PC-9 (cell line): ENCODE measurements at regions not wholly inside any gene's neighbourhood (a gene's known extent, or its start where the extent isn't known, plus 50 kb on each side); places are given as distances from the start of the nearest gene placed in this dataset.

ENCODE experiments used
- BruUV-seq: library from RNA; stranded (reverse); fragments of 400-500 nt; replicated peaks from 2 replicates; lab custom pipeline; 2021; lab: Mats Ljungman, UMichigan
- CTCF ChIA-PET: fragments of 300-600 bp; sonication (Branson Sonifier 250); formaldehyde crosslinking; loops from one replicate; lab custom pipeline; 2022; ENCODE audit warnings: antibody characterized with exemption; lab: Charles Lee
- POLR2A ChIA-PET: fragments of 300-600 bp; sonication (Branson Sonifier 250); formaldehyde crosslinking; loops from one replicate; lab custom pipeline; 2022; ENCODE audit warnings: antibody characterized with exemption; ENCODE audit not compliant: unreplicated experiment; lab: Charles Lee
- DNase-seq, 2 experiments: peaks; one replicate each; pipeline versions ENCODE4 v3.0.0 to v3.0.0-alpha.2; 2015 to 2022; ENCODE audit warnings: mixed read lengths in 1 of 2
- H2AFZ ChIP-seq: fragments of 200-600 bp; sonication (generic); 2 replicates; pipeline ENCODE4 v1.8.1; 2017; ENCODE audit warnings: antibody characterized with exemption
- H3F3A ChIP-seq: fragments of 200-600 bp; sonication (generic); 2 replicates; pipeline ENCODE4 v1.8.1; 2017; ENCODE audit warnings: antibody characterized with exemption, mild to moderate bottlenecking, low read depth; ENCODE audit not compliant: insufficient read depth
- H3K27ac ChIP-seq: fragments of 200-600 bp; sonication (generic); 2 replicates; pipeline ENCODE4 v1.6.1; 2016; ENCODE audit warnings: mixed run types
- H3K27me3 ChIP-seq: fragments of 200-600 bp; sonication (generic); 2 replicates; pipeline ENCODE4 v1.6.1; 2016; ENCODE audit warnings: low read depth, mixed run types; ENCODE audit not compliant: insufficient read depth
- H3K36me3 ChIP-seq: fragments of 200-600 bp; sonication (generic); 2 replicates; pipeline ENCODE4 v1.6.1; 2016; ENCODE audit warnings: low read depth, mixed run types
- H3K4me1 ChIP-seq: fragments of 200-600 bp; sonication (generic); replicated peaks from 2 replicates; pipeline ENCODE4 v1.6.1; 2016; ENCODE audit warnings: mixed run types; ENCODE audit not compliant: insufficient read depth
- H3K4me2 ChIP-seq: fragments of 200-600 bp; sonication (generic); 2 replicates; pipeline ENCODE4 v1.6.1; 2017; ENCODE audit warnings: mixed run types
- H3K4me3 ChIP-seq: fragments of 200-600 bp; sonication (generic); 2 replicates; pipeline ENCODE4 v1.6.1; 2016; ENCODE audit warnings: mixed run types
- H3K79me2 ChIP-seq: fragments of 200-600 bp; sonication (generic); 2 replicates; pipeline ENCODE4 v1.6.1; 2017; ENCODE audit warnings: low read depth, mixed run types
- H3K9me2 ChIP-seq: fragments of 200-600 bp; sonication (generic); 2 replicates; pipeline ENCODE4 v1.8.1; 2017; ENCODE audit warnings: mild to moderate bottlenecking; ENCODE audit not compliant: insufficient read depth
- H3K9me3 ChIP-seq: fragments of 200-600 bp; sonication (generic); 2 replicates; pipeline ENCODE4 v1.8.1; 2016; ENCODE audit warnings: low read depth; ENCODE audit not compliant: insufficient read depth
- H4K20me1 ChIP-seq: fragments of 200-600 bp; sonication (generic); 2 replicates; pipeline ENCODE4 v1.8.1; 2017; ENCODE audit not compliant: insufficient read depth
- EZH2 ChIP-seq: fragments of 200-600 bp; sonication (generic); IDR thresholded peaks from 2 replicates; pipeline ENCODE4 v1.8.0; 2017; ENCODE audit warnings: antibody characterized with exemption, low read depth
- intact Hi-C: fragments of 100-400 bp; cut with micrococcal nuclease; formaldehyde crosslinking; loops from one replicate; pipeline ENCODE4 v1.10.0; 2022; ENCODE audit not compliant: unreplicated experiment
- TF ChIP-seq, protein P1 (sequence below): fragments of 200-600 bp; sonication (generic); conservative IDR thresholded peaks from 2 replicates; pipeline ENCODE4 v1.6.1; 2017; ENCODE audit warnings: mixed run types, antibody characterized with exemption, mild to moderate bottlenecking, moderate library complexity

DNA sequence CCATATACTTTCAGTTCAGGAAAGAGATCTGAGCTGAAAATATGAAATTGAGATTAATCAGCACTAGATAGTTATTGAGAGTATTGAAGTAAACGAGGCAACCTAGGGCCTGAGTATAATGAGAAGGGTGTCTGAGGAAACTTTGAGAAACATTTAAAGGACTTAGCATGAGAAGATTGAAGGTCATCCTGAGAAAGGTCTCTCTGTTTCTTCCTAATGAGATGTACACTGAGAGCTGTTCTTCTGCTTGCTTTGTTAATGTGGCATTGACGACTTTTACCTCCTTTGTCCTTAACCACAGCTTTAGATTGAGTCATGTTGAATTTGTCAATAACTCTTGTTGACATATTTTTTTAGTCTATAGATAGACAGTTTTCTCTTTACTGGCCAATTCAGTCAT, 145.1 kb upstream of the ACTBL2 start:
- BruUV-seq, result no TSS peak
- Histone ChIP-seq H3K4me1 (no peaks in the 10 kb centered on the region), H3K79me2 (no peaks in the 10 kb centered on the region), H2AFZ (no peak overlapping the region), H3K27ac (no peak overlapping the region), H3K4me3 (no peak overlapping the region), H3K9me2 (0 out of 2 replicates have a peak, but pooled peaks cover 5% of the 10 kb centered on the region), H3K9me3 (peaks cover 4% of the 10 kb centered on the region; the same call in 1 of the 2 replicates), H3K4me2 (no peak overlapping the region), H3K27me3 (no peaks in the 10 kb centered on the region), H3F3A (no peaks in the 10 kb centered on the region), H4K20me1 (no peaks in the 10 kb centered on the region), H3K36me3 (no peaks in the 10 kb centered on the region)
- CTCF ChIA-PET, result no interaction called here
- no peak for TF ChIP-seq EZH2
- TF ChIP-seq, protein P1, sequence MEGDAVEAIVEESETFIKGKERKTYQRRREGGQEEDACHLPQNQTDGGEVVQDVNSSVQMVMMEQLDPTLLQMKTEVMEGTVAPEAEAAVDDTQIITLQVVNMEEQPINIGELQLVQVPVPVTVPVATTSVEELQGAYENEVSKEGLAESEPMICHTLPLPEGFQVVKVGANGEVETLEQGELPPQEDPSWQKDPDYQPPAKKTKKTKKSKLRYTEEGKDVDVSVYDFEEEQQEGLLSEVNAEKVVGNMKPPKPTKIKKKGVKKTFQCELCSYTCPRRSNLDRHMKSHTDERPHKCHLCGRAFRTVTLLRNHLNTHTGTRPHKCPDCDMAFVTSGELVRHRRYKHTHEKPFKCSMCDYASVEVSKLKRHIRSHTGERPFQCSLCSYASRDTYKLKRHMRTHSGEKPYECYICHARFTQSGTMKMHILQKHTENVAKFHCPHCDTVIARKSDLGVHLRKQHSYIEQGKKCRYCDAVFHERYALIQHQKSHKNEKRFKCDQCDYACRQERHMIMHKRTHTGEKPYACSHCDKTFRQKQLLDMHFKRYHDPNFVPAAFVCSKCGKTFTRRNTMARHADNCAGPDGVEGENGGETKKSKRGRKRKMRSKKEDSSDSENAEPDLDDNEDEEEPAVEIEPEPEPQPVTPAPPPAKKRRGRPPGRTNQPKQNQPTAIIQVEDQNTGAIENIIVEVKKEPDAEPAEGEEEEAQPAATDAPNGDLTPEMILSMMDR, result no peak
- POLR2A ChIA-PET, result interaction anchor here (0.7 kb wide), 1 partner anchor 237 kb away, joined by 3 read pairs; no protein-coding TSS in a partner anchor
- intact Hi-C loops, result no loop called here
- DNase-seq, result no peak

DNA sequence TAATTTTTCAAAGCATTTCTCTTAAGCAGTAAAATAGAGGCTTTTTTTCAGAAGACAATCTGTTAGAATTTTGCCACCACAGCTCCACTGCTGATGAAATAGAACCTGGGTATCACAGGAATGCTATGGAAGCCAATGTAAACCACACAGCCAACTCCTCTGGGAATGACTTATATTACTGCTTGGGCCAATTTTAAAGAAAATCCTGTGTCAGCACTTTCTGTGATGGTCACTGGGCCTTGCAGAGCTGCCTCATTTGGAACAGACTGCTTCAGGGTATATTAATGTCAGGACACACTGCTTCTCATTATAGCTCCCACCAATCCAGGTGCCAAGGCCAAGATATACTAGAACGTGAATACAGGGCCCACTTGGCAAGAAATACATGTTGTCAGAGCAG, 144.1 kb upstream of the ACTBL2 start:
- ChIA-PET POLR2A (no interaction called here), CTCF (no interaction called here)
- H3K4me2 ChIP-seq, result no peak overlapping the region
- BruUV-seq, result no TSS peak
- DNase-seq, result no peak
- H3F3A ChIP-seq, result no peaks in the 10 kb centered on the region
- no peaks in the 10 kb centered on the region for H3K27me3 ChIP-seq
- no peaks in the 10 kb centered on the region for H3K36me3 ChIP-seq
- no peaks in the 10 kb centered on the region for H4K20me1 ChIP-seq
- H3K4me3 ChIP-seq, result no peak overlapping the region
- TF ChIP-seq, protein P1, result no peak
- no peak for TF ChIP-seq EZH2
- no peaks in the 10 kb centered on the region for H3K79me2 ChIP-seq
- no peak overlapping the region for H2AFZ ChIP-seq
- H3K27ac ChIP-seq, result no peak overlapping the region
- no peaks in the 10 kb centered on the region for H3K4me1 ChIP-seq
- intact Hi-C loops, result no loop called here
- H3K9me3 ChIP-seq, result peaks cover 4% of the 10 kb centered on the region; the same call in 1 of the 2 replicates
- H3K9me2 ChIP-seq, result 0 out of 2 replicates have a peak, but pooled peaks cover 5% of the 10 kb centered on the region

DNA sequence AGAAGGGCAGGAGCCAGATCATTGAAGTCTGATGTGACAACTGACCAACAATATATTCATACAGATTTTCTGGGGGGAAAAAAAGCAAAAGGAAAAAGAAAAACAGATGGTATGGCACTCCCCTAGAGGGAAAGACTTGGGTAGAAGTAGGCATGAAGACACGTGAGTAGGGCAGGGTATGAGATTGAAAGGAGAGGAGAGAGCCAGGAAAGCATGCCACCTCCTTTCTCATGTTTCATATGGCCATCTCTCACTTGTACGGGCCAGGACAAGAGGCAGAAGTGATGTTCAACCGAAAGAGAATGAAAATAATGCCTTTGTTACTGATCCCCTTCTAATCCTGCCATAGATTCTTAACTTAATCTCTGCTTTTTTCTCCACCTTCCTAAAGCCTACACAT, 139.0 kb upstream of the ACTBL2 start:
- Histone ChIP-seq H3K27me3 (no peaks in the 10 kb centered on the region), H3K4me3 (no peak overlapping the region), H3K4me1 (no peaks in the 10 kb centered on the region), H3F3A (no peaks in the 10 kb centered on the region), H3K27ac (no peak overlapping the region), H2AFZ (no peak overlapping the region), H4K20me1 (no peaks in the 10 kb centered on the region), H3K9me2 (0 out of 2 replicates have a peak, but pooled peaks cover 5% of the 10 kb centered on the region), H3K4me2 (no peak overlapping the region), H3K9me3 (no peaks in the 10 kb centered on the region), H3K79me2 (no peaks in the 10 kb centered on the region), H3K36me3 (no peaks in the 10 kb centered on the region)
- intact Hi-C loops, result no loop called here
- ChIA-PET POLR2A (interaction anchor here (0.6 kb wide), 1 partner anchor 226 kb away, joined by 5 read pairs; no protein-coding TSS in a partner anchor), CTCF (no interaction called here)
- TF ChIP-seq, protein P1, result no peak
- no peak for TF ChIP-seq EZH2
- no TSS peak for BruUV-seq
- DNase-seq, result no peak
